Caco-2 (cell line): ENCODE measurements at regions not wholly inside any gene's neighbourhood (a gene's known extent, or its start where the extent isn't known, plus 50 kb on each side); places are given as distances from the start of the nearest gene placed in this dataset.
A peak's percentile ranks its signal among the peaks of the same experiment; 100 is the strongest.

Experiments
- BruUV-seq: library from RNA; stranded (reverse); fragments of 400-500 nt; replicated peaks from 2 replicates; lab custom pipeline; 2021; lab: Mats Ljungman, UMichigan
- CTCF ChIA-PET: fragments of 300-600 bp; sonication (Branson Sonifier 250); formaldehyde crosslinking; loops from one replicate; lab custom pipeline; 2022; ENCODE audit warnings: antibody characterized with exemption; lab: Charles Lee
- POLR2A ChIA-PET: fragments of 300-600 bp; sonication (Branson Sonifier 250); formaldehyde crosslinking; loops from one replicate; lab custom pipeline; 2022; ENCODE audit warnings: antibody characterized with exemption; lab: Charles Lee
- DNase-seq, 2 experiments: peaks; one replicate each; pipeline versions ENCODE4 v3.0.0 to v3.0.0-alpha.2; 2020 to 2022
- H3K27me3 ChIP-seq: replicated peaks from 2 replicates; pipeline ENCODE4 v1.6.0; 2011; ENCODE audit warnings: low read length; ENCODE audit not compliant: control insufficient read depth, insufficient read depth
- H3K36me3 ChIP-seq: 2 replicates; pipeline ENCODE4 v1.5.1; 2011; ENCODE audit warnings: low read length; ENCODE audit not compliant: control insufficient read depth, insufficient read depth
- H3K4me1 ChIP-seq: fragments of 250-450 bp; sonication (Bioruptor Pico); 2 replicates; pipeline ENCODE4 v1.5.1; 2020; ENCODE audit warnings: mild to moderate bottlenecking
- H3K4me3 ChIP-seq: 2 replicates; pipeline ENCODE4 v1.5.1; 2011; ENCODE audit warnings: low read depth, mild to moderate bottlenecking, control low read depth, low read length
- H3K9me3 ChIP-seq: fragments of 250-450 bp; sonication (Bioruptor Pico); 2 replicates; pipeline ENCODE4 v1.5.1; 2020; ENCODE audit warnings: mild to moderate bottlenecking, moderate library complexity
- H3K27ac Mint-ChIP-seq: one replicate; pipeline ENCODE4 v1.8.0; 2022; ENCODE audit warnings: mixed read lengths; ENCODE audit not compliant: unreplicated experiment
- H3K27me3 Mint-ChIP-seq: one replicate; pipeline ENCODE4 v1.8.0; 2022; ENCODE audit warnings: mixed read lengths; ENCODE audit not compliant: insufficient read depth, unreplicated experiment
- H3K36me3 Mint-ChIP-seq: one replicate; pipeline ENCODE4 v1.8.0; 2022; ENCODE audit warnings: mild to moderate bottlenecking, mixed read lengths; ENCODE audit not compliant: insufficient read depth, unreplicated experiment
- H3K4me1 Mint-ChIP-seq: one replicate; pipeline ENCODE4 v1.8.0; 2022; ENCODE audit warnings: low read depth, mixed read lengths; ENCODE audit not compliant: unreplicated experiment
- H3K4me3 Mint-ChIP-seq: one replicate; pipeline ENCODE4 v1.8.0; 2022; ENCODE audit warnings: mild to moderate bottlenecking, moderate library complexity, mixed read lengths; ENCODE audit not compliant: unreplicated experiment
- H3K9me3 Mint-ChIP-seq: one replicate; pipeline ENCODE4 v1.8.0; 2022; ENCODE audit warnings: mixed read lengths; ENCODE audit not compliant: unreplicated experiment
- intact Hi-C: fragments of 100-400 bp; cut with micrococcal nuclease; formaldehyde crosslinking; loops from one replicate; pipeline ENCODE4 v1.10.0; 2022; ENCODE audit not compliant: unreplicated experiment
- TF ChIP-seq, protein P1 (sequence below), 2 experiments: fragments of 200-600 bp in 1 of 2; IDR thresholded peaks; 1 replicate in 1 of 2; 2 replicates in 1 of 2; pipeline versions ENCODE4 v1.5.1 to v1.8.0; 2011 to 2022; ENCODE audit warnings: antibody characterized with exemption in 1 of 2, control low read depth in 1 of 2, inconsistent platforms in 1 of 2, low read depth in 1 of 2, low read length in 1 of 2, mild to moderate bottlenecking in 1 of 2, moderate library complexity in 1 of 2; ENCODE audit not compliant: insufficient read depth in 1 of 2, severe bottlenecking in 1 of 2, unreplicated experiment in 1 of 2

DNA sequence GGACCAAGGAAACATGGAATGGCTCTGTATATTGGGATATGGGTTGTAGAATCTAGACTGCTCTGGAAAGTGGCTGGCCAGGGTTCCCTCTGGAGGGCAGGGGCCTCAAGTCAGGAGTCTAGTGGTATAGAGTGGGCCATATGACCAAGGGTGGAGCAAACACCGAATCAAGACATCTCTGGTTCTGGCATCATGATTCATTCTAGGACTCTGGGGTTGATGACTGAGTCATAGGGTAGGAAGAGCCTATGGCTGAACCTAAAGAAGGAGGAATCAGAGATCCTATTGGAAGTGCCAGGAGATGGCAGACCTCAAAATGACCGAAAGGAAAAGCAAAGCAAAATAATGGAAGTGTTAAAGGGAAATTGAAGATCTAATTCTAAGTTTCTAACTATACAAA is 356.4 kb upstream of the PRICKLE1 start:
- Mint-ChIP-seq H3K4me3 (no peak overlapping the region), H3K36me3 (no peaks in the 10 kb centered on the region), H3K4me1 (peaks cover 20% of the 10 kb centered on the region), H3K27me3 (no peaks in the 10 kb centered on the region), H3K9me3 (peaks cover 73% of the 10 kb centered on the region), H3K27ac (peak overlapping the region; percentile 3)
- H3K9me3 ChIP-seq: no peaks in the 10 kb centered on the region; the same call in none of the 2 replicates
- intact Hi-C loops: no loop called here
- no peaks in the 10 kb centered on the region for H3K27me3 ChIP-seq
- TF ChIP-seq, protein P1, sequence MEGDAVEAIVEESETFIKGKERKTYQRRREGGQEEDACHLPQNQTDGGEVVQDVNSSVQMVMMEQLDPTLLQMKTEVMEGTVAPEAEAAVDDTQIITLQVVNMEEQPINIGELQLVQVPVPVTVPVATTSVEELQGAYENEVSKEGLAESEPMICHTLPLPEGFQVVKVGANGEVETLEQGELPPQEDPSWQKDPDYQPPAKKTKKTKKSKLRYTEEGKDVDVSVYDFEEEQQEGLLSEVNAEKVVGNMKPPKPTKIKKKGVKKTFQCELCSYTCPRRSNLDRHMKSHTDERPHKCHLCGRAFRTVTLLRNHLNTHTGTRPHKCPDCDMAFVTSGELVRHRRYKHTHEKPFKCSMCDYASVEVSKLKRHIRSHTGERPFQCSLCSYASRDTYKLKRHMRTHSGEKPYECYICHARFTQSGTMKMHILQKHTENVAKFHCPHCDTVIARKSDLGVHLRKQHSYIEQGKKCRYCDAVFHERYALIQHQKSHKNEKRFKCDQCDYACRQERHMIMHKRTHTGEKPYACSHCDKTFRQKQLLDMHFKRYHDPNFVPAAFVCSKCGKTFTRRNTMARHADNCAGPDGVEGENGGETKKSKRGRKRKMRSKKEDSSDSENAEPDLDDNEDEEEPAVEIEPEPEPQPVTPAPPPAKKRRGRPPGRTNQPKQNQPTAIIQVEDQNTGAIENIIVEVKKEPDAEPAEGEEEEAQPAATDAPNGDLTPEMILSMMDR (IDR thresholded peaks at IDR 0.05; ENCODE audit: insufficient read depth in 1 of 2, low read depth in 1 of 2, low read length in 1 of 2, severe bottlenecking in 1 of 2, unreplicated experiment in 1 of 2): no peak
- H3K4me3 ChIP-seq: no peak overlapping the region
- CTCF ChIA-PET: no interaction called here
- H3K36me3 ChIP-seq: no peaks in the 10 kb centered on the region
- POLR2A ChIA-PET: no interaction called here
- H3K4me1 ChIP-seq: no peaks in the 10 kb centered on the region
- BruUV-seq: no TSS peak
- no peak for DNase-seq

DNA sequence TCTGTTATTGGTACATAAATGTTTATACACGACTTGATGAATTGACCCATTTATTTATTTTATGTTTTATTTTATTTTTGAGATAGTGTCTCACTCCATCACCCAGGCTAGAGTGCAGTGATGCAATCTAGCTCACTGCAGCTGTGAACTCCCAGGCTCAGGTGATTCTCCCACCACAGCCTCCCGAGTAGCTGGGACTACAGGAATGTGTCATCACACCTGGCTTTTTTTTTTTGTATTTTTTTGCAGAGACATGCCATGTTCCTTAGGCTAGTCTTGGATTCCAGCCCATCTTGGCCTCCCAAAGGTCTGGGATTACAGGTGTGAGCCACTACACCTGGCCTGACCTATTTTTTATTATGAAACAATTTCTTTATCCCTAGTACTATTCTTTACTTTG is 355.0 kb upstream of the PRICKLE1 start:
- no peak overlapping the region for H3K27ac Mint-ChIP-seq
- BruUV-seq: no TSS peak
- no peaks in the 10 kb centered on the region for H3K36me3 ChIP-seq
- H3K4me1 Mint-ChIP-seq: peaks cover 14% of the 10 kb centered on the region
- intact Hi-C loops: no loop called here
- H3K4me3 Mint-ChIP-seq: no peak overlapping the region
- POLR2A ChIA-PET: no interaction called here
- peaks cover 66% of the 10 kb centered on the region for H3K9me3 Mint-ChIP-seq
- TF ChIP-seq, protein P1 (IDR thresholded peaks at IDR 0.05; ENCODE audit: insufficient read depth in 1 of 2, low read depth in 1 of 2, low read length in 1 of 2, severe bottlenecking in 1 of 2, unreplicated experiment in 1 of 2): no peak
- CTCF ChIA-PET: no interaction called here
- H3K4me3 ChIP-seq: no peak overlapping the region
- H3K9me3 ChIP-seq: no peaks in the 10 kb centered on the region; the same call in none of the 2 replicates
- no peaks in the 10 kb centered on the region for H3K27me3 Mint-ChIP-seq
- no peaks in the 10 kb centered on the region for H3K4me1 ChIP-seq
- no peak for DNase-seq
- no peaks in the 10 kb centered on the region for H3K27me3 ChIP-seq
- H3K36me3 Mint-ChIP-seq: no peaks in the 10 kb centered on the region

DNA sequence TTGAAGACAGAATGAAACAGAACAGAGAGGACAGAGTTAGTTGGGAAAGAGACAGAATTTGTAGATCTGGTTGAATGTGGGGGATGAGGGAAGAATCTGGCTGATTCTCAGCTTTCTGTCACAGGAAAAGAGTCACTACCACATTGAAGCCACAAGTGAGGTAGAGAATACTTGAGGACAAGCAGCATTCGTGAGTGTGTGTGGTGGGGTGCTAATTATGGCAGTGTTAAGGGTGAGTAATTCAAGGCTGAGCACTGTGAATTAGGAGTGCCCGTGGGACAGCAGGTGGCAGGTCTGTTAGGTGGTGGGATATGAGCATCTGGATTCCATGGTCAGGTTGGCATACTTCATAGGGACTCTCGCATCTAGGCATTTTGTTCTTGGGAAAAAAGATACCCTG is 347.4 kb upstream of the PRICKLE1 start:
- no peaks in the 10 kb centered on the region for H3K27me3 ChIP-seq
- H3K4me3 ChIP-seq: no peak overlapping the region
- no peaks in the 10 kb centered on the region for H3K4me1 ChIP-seq
- Mint-ChIP-seq H3K27me3 (no peaks in the 10 kb centered on the region), H3K36me3 (no peaks in the 10 kb centered on the region), H3K27ac (no peak overlapping the region), H3K9me3 (peaks cover 30% of the 10 kb centered on the region), H3K4me1 (peaks cover 11% of the 10 kb centered on the region), H3K4me3 (no peak overlapping the region)
- POLR2A ChIA-PET: no interaction called here
- intact Hi-C loops: no loop called here
- CTCF ChIA-PET: no interaction called here
- no peaks in the 10 kb centered on the region; the same call in 1 of the 2 replicates for H3K36me3 ChIP-seq
- H3K9me3 ChIP-seq: peaks cover 3% of the 10 kb centered on the region; the same call in 1 of the 2 replicates
- TF ChIP-seq, protein P1 (IDR thresholded peaks at IDR 0.05; ENCODE audit: insufficient read depth in 1 of 2, low read depth in 1 of 2, low read length in 1 of 2, severe bottlenecking in 1 of 2, unreplicated experiment in 1 of 2): no peak
- DNase-seq: no peak
- no TSS peak for BruUV-seq
